ENCODE measurements at regions not wholly inside any gene's neighbourhood (a gene's known extent, or its start where the extent isn't known, plus 50 kb on each side); places are given as distances from the start of the nearest gene placed in this dataset.

DNA sequence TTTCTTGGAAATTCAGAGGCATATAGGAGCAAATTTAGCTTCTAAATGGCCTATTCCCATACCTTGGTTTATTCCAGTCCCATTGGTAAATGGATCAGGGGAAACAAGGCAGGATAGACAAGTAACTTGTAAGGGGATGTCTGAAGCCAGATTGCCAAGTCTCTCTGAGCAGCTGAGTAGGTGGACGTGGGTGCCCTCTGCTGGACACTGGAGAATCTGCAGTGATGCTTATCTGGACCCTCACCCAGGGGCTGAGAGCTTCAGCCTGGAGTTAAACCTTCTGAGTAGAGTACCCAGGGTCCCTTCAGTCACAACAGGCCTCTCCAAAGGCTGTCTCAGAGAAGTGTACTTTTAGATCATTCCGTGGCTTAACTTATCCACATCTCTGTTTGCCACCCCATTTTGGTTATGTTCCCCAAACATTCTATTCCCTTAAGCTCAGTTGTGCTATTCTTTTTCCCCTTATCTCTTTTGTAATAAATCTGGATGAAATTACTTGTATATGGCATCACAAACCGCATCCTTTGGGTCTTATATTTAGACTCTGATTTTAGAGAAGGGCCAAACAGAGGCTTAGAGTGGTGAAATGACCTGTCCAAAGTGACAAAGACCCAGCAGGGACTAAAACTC, 218.3 kb upstream of the GLRA1 start:
- peak; percentile 24 for DNase-seq (ENCODE audit: insufficient read length, low spot score)
- peak; percentile 90 for FAIRE-seq
- no peak for TF ChIP-seq POU2F2 (IDR thresholded peaks at IDR 0.05; ENCODE audit: low read depth, low read length)
- no peak for TF ChIP-seq POLR2AphosphoS5 (IDR thresholded peaks at IDR 0.05; ENCODE audit: low read depth, low read length)
- no peak for TF ChIP-seq TAF1 (IDR thresholded peaks at IDR 0.05; ENCODE audit: low read depth, low read length)
- no peak for TF ChIP-seq POLR2A (IDR thresholded peaks at IDR 0.05; ENCODE audit: low read depth, low read length)
- no peak for TF ChIP-seq PAX5 (IDR thresholded peaks at IDR 0.05; ENCODE audit: insufficient read depth, low read length, severe bottlenecking)
- TF ChIP-seq SPI1 (IDR thresholded peaks at IDR 0.05; ENCODE audit: low read depth, low read length) = no peak

DNA sequence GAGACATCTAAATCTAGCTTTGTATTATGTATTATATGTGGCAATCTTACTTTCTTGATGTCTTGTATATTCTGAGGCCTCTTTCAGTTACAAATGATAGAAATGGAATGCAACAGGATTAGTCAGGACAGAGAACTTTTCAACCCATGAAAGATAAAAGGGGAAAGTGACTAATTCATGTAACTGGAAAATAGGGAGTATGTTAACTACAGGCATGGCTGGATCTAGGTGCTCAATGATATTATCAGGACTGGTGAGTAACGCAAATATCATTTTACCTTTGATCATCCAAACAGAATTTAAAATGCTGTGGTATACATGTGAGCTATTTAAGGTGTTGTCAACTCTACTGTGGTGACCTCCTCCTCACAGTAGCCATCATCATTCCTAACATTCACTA, 215.7 kb upstream of the GLRA1 start:
- FAIRE-seq = no peak
- DNase-seq (ENCODE audit: insufficient read length, low spot score) = no peak
- TF ChIP-seq SPI1 (IDR thresholded peaks at IDR 0.05; ENCODE audit: low read depth, low read length) (no peak), POU2F2 (IDR thresholded peaks at IDR 0.05; ENCODE audit: low read depth, low read length) (no peak), POLR2AphosphoS5 (IDR thresholded peaks at IDR 0.05; ENCODE audit: low read depth, low read length) (no peak), PAX5 (IDR thresholded peaks at IDR 0.05; ENCODE audit: insufficient read depth, low read length, severe bottlenecking) (no peak), POLR2A (IDR thresholded peaks at IDR 0.05; ENCODE audit: low read depth, low read length) (no peak), TAF1 (IDR thresholded peaks at IDR 0.05; ENCODE audit: low read depth, low read length) (no peak)

DNA sequence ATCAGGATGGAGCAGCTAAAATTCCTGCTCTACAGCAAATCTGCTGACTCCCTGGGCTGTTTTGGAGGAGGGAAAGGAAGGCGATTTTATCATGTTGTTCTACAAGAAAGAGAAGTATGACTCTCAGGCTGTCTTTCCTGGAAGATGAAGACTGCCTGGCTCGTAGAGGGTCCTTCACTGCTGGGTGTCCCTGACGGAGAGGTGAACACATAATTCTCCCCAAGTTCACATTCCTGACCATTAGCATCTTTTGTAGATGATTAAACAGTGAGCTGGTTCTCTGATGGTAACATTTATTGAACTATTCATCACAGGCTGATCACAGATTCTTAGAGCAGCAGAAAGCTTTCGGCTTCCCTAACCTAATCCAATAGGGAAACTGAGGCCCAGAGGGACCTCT, 212.4 kb upstream of the GLRA1 start:
- FAIRE-seq = no peak
- TF ChIP-seq TAF1 (IDR thresholded peaks at IDR 0.05; ENCODE audit: low read depth, low read length) = no peak
- no peak for TF ChIP-seq POLR2AphosphoS5 (IDR thresholded peaks at IDR 0.05; ENCODE audit: low read depth, low read length)
- TF ChIP-seq POLR2A (IDR thresholded peaks at IDR 0.05; ENCODE audit: low read depth, low read length) = no peak
- no peak for TF ChIP-seq PAX5 (IDR thresholded peaks at IDR 0.05; ENCODE audit: insufficient read depth, low read length, severe bottlenecking)
- no peak for TF ChIP-seq POU2F2 (IDR thresholded peaks at IDR 0.05; ENCODE audit: low read depth, low read length)
- TF ChIP-seq SPI1 (IDR thresholded peaks at IDR 0.05; ENCODE audit: low read depth, low read length) = no peak
- DNase-seq (ENCODE audit: insufficient read length, low spot score) = no peak

GRCh38 chr5:152136321-152136720, 211.7 kb upstream of the GLRA1 start:
- FAIRE-seq (no peak), DNase-seq (ENCODE audit: insufficient read length, low spot score) (no peak)
- TF ChIP-seq PAX5 (IDR thresholded peaks at IDR 0.05; ENCODE audit: insufficient read depth, low read length, severe bottlenecking) = no peak
- no peak for TF ChIP-seq POLR2AphosphoS5 (IDR thresholded peaks at IDR 0.05; ENCODE audit: low read depth, low read length)
- TF ChIP-seq SPI1 (IDR thresholded peaks at IDR 0.05; ENCODE audit: low read depth, low read length) = no peak
- TF ChIP-seq POLR2A (IDR thresholded peaks at IDR 0.05; ENCODE audit: low read depth, low read length) = no peak
- TF ChIP-seq TAF1 (IDR thresholded peaks at IDR 0.05; ENCODE audit: low read depth, low read length) = no peak
- TF ChIP-seq POU2F2 (IDR thresholded peaks at IDR 0.05; ENCODE audit: low read depth, low read length) = no peak

DNA sequence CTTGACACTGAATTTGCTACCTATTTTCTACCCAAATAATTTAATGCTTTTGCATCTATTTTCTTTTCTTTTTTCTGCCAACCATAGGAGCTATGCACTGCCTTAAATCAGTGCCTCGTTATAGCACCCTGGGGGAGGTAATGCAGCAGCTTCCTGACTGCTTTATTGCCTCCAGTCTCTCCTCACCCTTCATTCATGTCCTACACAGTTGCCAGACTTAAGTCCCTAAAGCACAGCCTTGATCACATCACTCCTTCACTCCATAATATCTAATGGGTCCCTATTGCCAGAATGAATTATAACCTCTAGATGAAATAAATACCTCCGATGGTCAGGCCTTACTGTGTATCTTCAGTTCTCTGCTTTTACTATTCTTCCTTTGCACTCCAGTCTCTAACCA, 211.2 kb upstream of the GLRA1 start:
- FAIRE-seq (no peak), DNase-seq (ENCODE audit: insufficient read length, low spot score) (no peak)
- TF ChIP-seq POLR2A (IDR thresholded peaks at IDR 0.05; ENCODE audit: low read depth, low read length) (no peak), TAF1 (IDR thresholded peaks at IDR 0.05; ENCODE audit: low read depth, low read length) (no peak), POLR2AphosphoS5 (IDR thresholded peaks at IDR 0.05; ENCODE audit: low read depth, low read length) (no peak), SPI1 (IDR thresholded peaks at IDR 0.05; ENCODE audit: low read depth, low read length) (no peak), PAX5 (IDR thresholded peaks at IDR 0.05; ENCODE audit: insufficient read depth, low read length, severe bottlenecking) (no peak), POU2F2 (IDR thresholded peaks at IDR 0.05; ENCODE audit: low read depth, low read length) (no peak)

DNA sequence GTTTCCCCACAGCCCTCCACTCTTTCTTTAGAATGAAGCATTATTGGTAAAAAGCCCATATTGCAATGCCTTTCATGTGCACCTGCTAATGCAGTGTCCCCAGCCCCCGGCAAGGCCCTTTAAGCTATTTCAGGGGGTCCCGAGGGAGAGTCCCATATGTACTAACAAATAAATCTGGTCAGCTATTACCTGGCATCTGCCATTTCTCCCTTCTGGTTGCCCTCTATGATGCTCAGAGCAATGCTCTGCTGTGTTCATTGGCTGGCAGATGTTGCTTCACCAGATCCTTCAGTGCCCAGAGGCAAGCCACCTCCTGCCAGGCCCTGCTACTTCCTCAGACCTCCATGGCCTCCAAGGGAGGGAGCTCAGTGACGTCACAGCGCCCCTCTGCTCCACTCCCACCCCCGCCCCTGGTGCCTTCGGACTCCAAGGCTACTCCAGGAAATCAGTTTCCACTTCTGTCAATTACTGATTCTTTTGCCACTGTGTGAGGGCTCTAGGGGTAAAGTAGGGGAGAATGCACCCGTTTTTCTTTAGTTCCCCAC, 201.1 kb upstream of the GLRA1 start:
- TF ChIP-seq POLR2AphosphoS5 (IDR thresholded peaks at IDR 0.05; ENCODE audit: low read depth, low read length) (no peak), SPI1 (IDR thresholded peaks at IDR 0.05; ENCODE audit: low read depth, low read length) (no peak), POU2F2 (IDR thresholded peaks at IDR 0.05; ENCODE audit: low read depth, low read length) (no peak), POLR2A (IDR thresholded peaks at IDR 0.05; ENCODE audit: low read depth, low read length) (no peak), PAX5 (IDR thresholded peaks at IDR 0.05; ENCODE audit: insufficient read depth, low read length, severe bottlenecking) (no peak), TAF1 (IDR thresholded peaks at IDR 0.05; ENCODE audit: low read depth, low read length) (no peak)
- DNase-seq (ENCODE audit: insufficient read length, low spot score) = no peak
- no peak for FAIRE-seq

DNA sequence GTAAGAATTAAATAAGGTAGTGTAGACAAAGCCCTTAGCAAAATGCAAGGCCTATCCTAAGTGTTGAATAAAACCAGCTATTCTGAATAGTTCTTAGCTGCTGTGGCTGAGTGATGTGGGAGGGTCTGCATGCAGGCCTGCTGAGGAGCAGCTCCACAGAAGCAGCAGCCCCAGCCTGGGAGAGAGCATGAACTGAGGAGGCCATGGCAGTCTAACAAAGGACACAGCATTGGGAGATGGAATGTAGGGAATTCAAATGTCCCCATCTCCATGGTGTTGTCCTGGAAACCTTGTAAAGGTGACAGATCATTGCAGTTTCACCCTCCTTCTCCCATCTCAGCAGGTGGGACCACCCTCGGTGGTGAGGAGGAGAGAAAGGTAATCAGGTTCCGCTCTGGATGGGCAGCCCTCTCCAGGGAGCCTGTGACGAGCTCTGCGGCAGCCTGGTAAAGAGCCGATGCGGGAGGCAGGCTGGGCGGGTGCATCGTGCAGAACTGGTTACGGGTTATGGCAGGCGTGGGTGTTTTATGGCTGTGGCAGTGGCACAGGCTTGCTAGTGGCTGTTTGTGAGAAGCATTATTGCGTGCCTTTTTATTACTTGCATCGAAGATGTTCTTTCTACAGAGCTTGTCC, 199.9 kb upstream of the GLRA1 start:
- DNase-seq (ENCODE audit: insufficient read length, low spot score) (no peak), FAIRE-seq (no peak)
- TF ChIP-seq POLR2AphosphoS5 (IDR thresholded peaks at IDR 0.05; ENCODE audit: low read depth, low read length) = no peak

- FAIRE-seq = no peak
- TF ChIP-seq TAF1 (IDR thresholded peaks at IDR 0.05; ENCODE audit: low read depth, low read length) = no peak
- no peak for TF ChIP-seq POU2F2 (IDR thresholded peaks at IDR 0.05; ENCODE audit: low read depth, low read length)
- TF ChIP-seq SPI1 (IDR thresholded peaks at IDR 0.05; ENCODE audit: low read depth, low read length) = no peak
- TF ChIP-seq POLR2AphosphoS5 (IDR thresholded peaks at IDR 0.05; ENCODE audit: low read depth, low read length) = no peak
- no peak for TF ChIP-seq PAX5 (IDR thresholded peaks at IDR 0.05; ENCODE audit: insufficient read depth, low read length, severe bottlenecking)
- TF ChIP-seq POLR2A (IDR thresholded peaks at IDR 0.05; ENCODE audit: low read depth, low read length) = no peak
- no peak for DNase-seq (ENCODE audit: insufficient read length, low spot score)
Observed at GRCh38 chr5:152118676-152119470, 194.2 kb upstream of the GLRA1 start.

DNA sequence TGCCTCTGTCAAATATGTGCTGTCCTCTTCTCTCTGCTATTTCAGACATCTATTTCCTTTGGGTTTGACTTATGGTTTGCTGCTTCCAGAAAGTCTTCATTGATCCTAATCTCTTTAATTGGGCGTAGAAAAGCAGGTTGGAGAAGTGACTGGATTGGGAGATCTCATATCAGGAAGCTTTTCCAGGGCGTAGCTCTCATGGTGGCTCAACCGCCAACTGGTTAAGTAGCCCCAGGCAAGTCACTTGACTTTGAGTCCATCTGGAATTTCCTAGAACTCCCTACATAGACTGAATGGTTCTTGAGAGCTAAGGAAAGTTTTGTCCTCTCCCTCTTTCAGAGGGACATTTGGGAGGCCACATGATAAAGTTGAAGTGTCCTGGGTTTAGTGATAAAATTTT, 192.3 kb upstream of the GLRA1 start:
- DNase-seq (ENCODE audit: insufficient read length, low spot score) = no peak
- TF ChIP-seq POU2F2 (IDR thresholded peaks at IDR 0.05; ENCODE audit: low read depth, low read length) (no peak), POLR2AphosphoS5 (IDR thresholded peaks at IDR 0.05; ENCODE audit: low read depth, low read length) (no peak), POLR2A (IDR thresholded peaks at IDR 0.05; ENCODE audit: low read depth, low read length) (no peak), SPI1 (IDR thresholded peaks at IDR 0.05; ENCODE audit: low read depth, low read length) (no peak), PAX5 (IDR thresholded peaks at IDR 0.05; ENCODE audit: insufficient read depth, low read length, severe bottlenecking) (no peak), TAF1 (IDR thresholded peaks at IDR 0.05; ENCODE audit: low read depth, low read length) (no peak)
- FAIRE-seq = no peak
